B cell (primary cell): ENCODE measurements at regions not wholly inside any gene's neighbourhood (a gene's known extent, or its start where the extent isn't known, plus 50 kb on each side); places are given as distances from the start of the nearest gene placed in this dataset.

Source experiments
- ATAC-seq: fragments of 200-7000 bp; cut with Tn5 transposase; one replicate; pipeline ENCODE4 v1.10.0; 2021; ENCODE audit warnings: low read depth, mild to moderate bottlenecking, moderate number of reproducible peaks, moderate library complexity
- CTCF ChIA-PET: fragments of 350-600 bp; sonication (Branson Sonifier 250); formaldehyde crosslinking; loops from one replicate; lab custom pipeline; 2021; ENCODE audit warnings: antibody characterized with exemption, inconsistent platforms; lab: Charles Lee
- POLR2A ChIA-PET: fragments of 350-600 bp; sonication (Branson Sonifier 250); formaldehyde crosslinking; loops from one replicate; lab custom pipeline; 2021; ENCODE audit warnings: antibody characterized with exemption; lab: Charles Lee
- DNase-seq: peaks from one replicate; pipeline ENCODE4 v3.0.0; 2013
- H2AFZ ChIP-seq: 2 replicates; pipeline ENCODE4 v1.6.1; 2012; ENCODE audit warnings: mild to moderate bottlenecking, low read depth, low read length; ENCODE audit not compliant: insufficient read depth, poor library complexity, severe bottlenecking
- H3K27ac ChIP-seq, 2 donors: 1 replicate in 1 of 2; 2 replicates in 1 of 2; pipeline ENCODE4 v1.5.1; 2012 to 2013; ENCODE audit warnings: low read length in 2 of 2, mild to moderate bottlenecking in 2 of 2, moderate library complexity in 1 of 2
- H3K27me3 ChIP-seq, 4 experiments: fragments of 200-600 bp in 1 of 4; sonication (generic) in 1 of 4; replicated peaks in 1 of 4; 1 replicate in 2 of 4; 2 replicates in 2 of 4; pipeline versions ENCODE4 v1.6.1 to v1.7.0; 2013 to 2016; ENCODE audit warnings: low read length in 3 of 4, mild to moderate bottlenecking in 2 of 4, mixed read lengths in 1 of 4, moderate library complexity in 1 of 4; ENCODE audit not compliant: insufficient read depth in 4 of 4, control insufficient read depth in 3 of 4; ENCODE audit errors: control extremely low read depth in 1 of 4
- H3K36me3 ChIP-seq, 2 experiments: replicated peaks in 1 of 2; 1 replicate in 1 of 2; 2 replicates in 1 of 2; pipeline versions ENCODE4 v1.6.1 to v1.7.1; 2013; ENCODE audit warnings: low read length in 1 of 2; ENCODE audit not compliant: insufficient read depth in 2 of 2, control insufficient read depth in 1 of 2; ENCODE audit errors: control extremely low read depth in 1 of 2, extremely low read depth in 1 of 2
- H3K4me1 ChIP-seq, 2 donors: fragments of 200-600 bp in 1 of 2; sonication (generic) in 1 of 2; 1 replicate in 1 of 2; 2 replicates in 1 of 2; pipeline versions ENCODE4 v1.5.1 to v1.6.1; 2013 to 2017; ENCODE audit warnings: low read length in 2 of 2; ENCODE audit not compliant: control insufficient read depth in 2 of 2, insufficient read depth in 2 of 2
- H3K4me2 ChIP-seq: replicated peaks from 2 replicates; pipeline ENCODE3; 2012; ENCODE audit warnings: mild to moderate bottlenecking, low read depth, low read length; ENCODE audit not compliant: poor library complexity, severe bottlenecking
- H3K4me3 ChIP-seq, 5 experiments: fragments of 200-600 bp in 1 of 5; sonication (generic) in 1 of 5; 1 replicate in 3 of 5; 2 replicates in 2 of 5; pipeline versions ENCODE4 v1.5.1 to v1.7.0; 2011 to 2016; ENCODE audit warnings: low read length in 4 of 5, mild to moderate bottlenecking in 4 of 5, low read depth in 2 of 5, control low read depth in 1 of 5, moderate library complexity in 1 of 5; ENCODE audit not compliant: insufficient read depth in 1 of 5; ENCODE audit errors: control extremely low read depth in 1 of 5, extremely low read depth in 1 of 5
- H3K79me2 ChIP-seq: fragments of 200-600 bp; sonication (generic); one replicate; pipeline ENCODE4 v1.6.0; 2016; ENCODE audit warnings: low read length; ENCODE audit not compliant: control insufficient read depth, insufficient read depth
- H3K9ac ChIP-seq: fragments of 200-600 bp; sonication (generic); 2 replicates; pipeline ENCODE4 v1.6.1; 2017; ENCODE audit warnings: mild to moderate bottlenecking, low read length, moderate library complexity
- H3K9me3 ChIP-seq, 3 donors: one replicate each; pipeline versions ENCODE4 v1.6.1 to v1.7.1; 2013; ENCODE audit warnings: low read length in 2 of 3; ENCODE audit not compliant: control insufficient read depth in 2 of 3, insufficient read depth in 1 of 3; ENCODE audit errors: control extremely low read depth in 1 of 3
- H4K20me1 ChIP-seq: 2 replicates; pipeline ENCODE4 v1.6.0; 2012; ENCODE audit warnings: mild to moderate bottlenecking, low read length; ENCODE audit not compliant: insufficient read depth, control insufficient read depth, poor library complexity, severe bottlenecking
- H3K27ac Mint-ChIP-seq: one replicate; pipeline ENCODE4 v1.8.0; 2021; ENCODE audit warnings: mixed read lengths
- H3K27me3 Mint-ChIP-seq: one replicate; pipeline ENCODE4 v1.8.0; 2021; ENCODE audit warnings: mixed read lengths
- H3K4me1 Mint-ChIP-seq: one replicate; pipeline ENCODE4 v1.8.0; 2021; ENCODE audit warnings: mixed read lengths
- H3K4me3 Mint-ChIP-seq: one replicate; pipeline ENCODE4 v1.8.0; 2021; ENCODE audit warnings: mixed read lengths
- H3K9me3 Mint-ChIP-seq: one replicate; pipeline ENCODE4 v1.8.0; 2022; ENCODE audit warnings: mixed read lengths; ENCODE audit not compliant: insufficient read depth
- EZH2 ChIP-seq: IDR thresholded peaks from 2 replicates; pipeline ENCODE4 v1.6.1; 2012; ENCODE audit warnings: borderline replicate concordance, low read depth, mild to moderate bottlenecking, moderate library complexity, low read length; ENCODE audit not compliant: insufficient read depth, poor library complexity, severe bottlenecking
- WGBS: methylation state at CpG from one replicate; pipeline ENCODE4 v1.1.5; 2013; ENCODE audit warnings: missing lambda C conversion rate; ENCODE audit not compliant: insufficient coverage; 5-methylcytosine and 5-hydroxymethylcytosine counted together
- intact Hi-C: fragments of 100-400 bp; cut with micrococcal nuclease; formaldehyde crosslinking; loops from one replicate; pipeline ENCODE4 v1.10.0; 2022
- TF ChIP-seq, protein P1 (sequence below): fragments of 200-600 bp; IDR thresholded peaks from one replicate; pipeline ENCODE4 v1.8.0; 2022; ENCODE audit warnings: antibody characterized with exemption, mild to moderate bottlenecking

DNA sequence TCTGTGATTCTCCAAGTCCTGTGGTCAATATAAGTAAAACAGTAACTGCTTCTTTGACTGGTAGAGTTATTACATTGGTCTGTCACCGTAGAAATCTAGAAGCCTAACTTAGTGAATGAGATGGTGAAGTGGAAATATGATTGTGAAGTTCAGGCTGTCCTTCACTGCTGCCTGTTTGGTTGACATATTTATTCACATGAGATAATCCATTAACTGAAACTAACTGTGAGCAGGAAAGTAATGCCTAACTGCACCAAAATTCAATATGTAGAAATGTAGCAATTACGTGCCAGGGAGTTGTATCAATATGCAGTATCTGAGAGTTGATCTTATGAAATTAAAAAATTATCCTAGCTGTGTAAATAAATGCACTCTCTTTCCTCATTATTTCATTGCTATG lies 147.7 kb upstream of the APCDD1 start:
- ChIA-PET POLR2A (no interaction called here), CTCF (no interaction called here)
- no peaks in the 10 kb centered on the region for H4K20me1 ChIP-seq
- no CpG with 5 or more reads among the region's 2 CpGs for WGBS
- Mint-ChIP-seq H3K27ac (no peak overlapping the region), H3K4me3 (no peak overlapping the region), H3K4me1 (peaks cover 8% of the 10 kb centered on the region), H3K27me3 (no peaks in the 10 kb centered on the region), H3K9me3 (no peaks in the 10 kb centered on the region)
- H3K27me3 ChIP-seq, result no peaks in the 10 kb centered on the region
- H3K27ac ChIP-seq, result no peak overlapping the region
- H3K4me3 ChIP-seq, result no peak overlapping the region
- no peak overlapping the region for H3K9ac ChIP-seq
- ATAC-seq, result no peak
- H2AFZ ChIP-seq, result no peak overlapping the region
- intact Hi-C loops, result no loop called here
- H3K4me1 ChIP-seq, result no peaks in the 10 kb centered on the region
- no peak for DNase-seq
- H3K79me2 ChIP-seq, result no peaks in the 10 kb centered on the region
- no peaks in the 10 kb centered on the region for H3K36me3 ChIP-seq
- TF ChIP-seq EZH2, result no peak
- TF ChIP-seq, protein P1, sequence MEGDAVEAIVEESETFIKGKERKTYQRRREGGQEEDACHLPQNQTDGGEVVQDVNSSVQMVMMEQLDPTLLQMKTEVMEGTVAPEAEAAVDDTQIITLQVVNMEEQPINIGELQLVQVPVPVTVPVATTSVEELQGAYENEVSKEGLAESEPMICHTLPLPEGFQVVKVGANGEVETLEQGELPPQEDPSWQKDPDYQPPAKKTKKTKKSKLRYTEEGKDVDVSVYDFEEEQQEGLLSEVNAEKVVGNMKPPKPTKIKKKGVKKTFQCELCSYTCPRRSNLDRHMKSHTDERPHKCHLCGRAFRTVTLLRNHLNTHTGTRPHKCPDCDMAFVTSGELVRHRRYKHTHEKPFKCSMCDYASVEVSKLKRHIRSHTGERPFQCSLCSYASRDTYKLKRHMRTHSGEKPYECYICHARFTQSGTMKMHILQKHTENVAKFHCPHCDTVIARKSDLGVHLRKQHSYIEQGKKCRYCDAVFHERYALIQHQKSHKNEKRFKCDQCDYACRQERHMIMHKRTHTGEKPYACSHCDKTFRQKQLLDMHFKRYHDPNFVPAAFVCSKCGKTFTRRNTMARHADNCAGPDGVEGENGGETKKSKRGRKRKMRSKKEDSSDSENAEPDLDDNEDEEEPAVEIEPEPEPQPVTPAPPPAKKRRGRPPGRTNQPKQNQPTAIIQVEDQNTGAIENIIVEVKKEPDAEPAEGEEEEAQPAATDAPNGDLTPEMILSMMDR, result no peak
- no peak overlapping the region for H3K4me2 ChIP-seq
- H3K9me3 ChIP-seq, result no peaks in the 10 kb centered on the region

DNA sequence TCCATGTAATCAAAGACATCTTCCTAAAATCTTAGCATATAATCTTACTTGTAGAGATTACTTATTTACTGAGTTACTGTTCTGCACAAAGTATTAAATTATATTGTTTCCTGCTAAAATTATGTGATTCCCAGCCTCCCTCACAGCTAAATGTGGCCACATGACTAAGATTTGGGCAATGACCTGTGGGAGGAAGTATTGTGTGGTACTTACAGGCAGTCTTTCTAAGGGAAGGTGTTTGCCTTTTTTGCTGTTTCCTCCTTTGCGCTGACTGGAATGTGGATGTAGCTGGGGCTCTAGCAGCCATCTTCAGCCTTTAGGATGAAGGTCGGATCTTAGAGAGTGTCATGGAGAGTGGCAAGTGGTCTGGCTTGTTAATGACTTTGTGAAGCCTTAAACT lies 146.3 kb upstream of the APCDD1 start:
- TF ChIP-seq, protein P1, result no peak
- TF ChIP-seq EZH2, result no peak
- Histone ChIP-seq H3K4me3 (no peak overlapping the region), H3K9me3 (no peaks in the 10 kb centered on the region), H3K9ac (no peak overlapping the region), H3K4me2 (no peak overlapping the region), H3K27me3 (no peaks in the 10 kb centered on the region), H4K20me1 (no peaks in the 10 kb centered on the region), H3K36me3 (no peaks in the 10 kb centered on the region), H2AFZ (no peak overlapping the region), H3K27ac (no peak overlapping the region), H3K4me1 (no peaks in the 10 kb centered on the region), H3K79me2 (no peaks in the 10 kb centered on the region)
- no peaks in the 10 kb centered on the region for H3K9me3 Mint-ChIP-seq
- 71% methylated on average over 2 of the region's 2 CpGs for WGBS
- H3K27ac Mint-ChIP-seq, result no peak overlapping the region
- H3K27me3 Mint-ChIP-seq, result no peaks in the 10 kb centered on the region
- intact Hi-C loops, result no loop called here
- no peak for DNase-seq
- H3K4me3 Mint-ChIP-seq, result no peak overlapping the region
- POLR2A ChIA-PET, result no interaction called here
- CTCF ChIA-PET, result no interaction called here
- peaks cover 8% of the 10 kb centered on the region for H3K4me1 Mint-ChIP-seq
- ATAC-seq, result no peak
